ENCODE measurements at regions not wholly inside any gene's neighbourhood (a gene's known extent, or its start where the extent isn't known, plus 50 kb on each side); places are given as distances from the start of the nearest gene placed in this dataset.

- TF ChIP-seq, protein P1, sequence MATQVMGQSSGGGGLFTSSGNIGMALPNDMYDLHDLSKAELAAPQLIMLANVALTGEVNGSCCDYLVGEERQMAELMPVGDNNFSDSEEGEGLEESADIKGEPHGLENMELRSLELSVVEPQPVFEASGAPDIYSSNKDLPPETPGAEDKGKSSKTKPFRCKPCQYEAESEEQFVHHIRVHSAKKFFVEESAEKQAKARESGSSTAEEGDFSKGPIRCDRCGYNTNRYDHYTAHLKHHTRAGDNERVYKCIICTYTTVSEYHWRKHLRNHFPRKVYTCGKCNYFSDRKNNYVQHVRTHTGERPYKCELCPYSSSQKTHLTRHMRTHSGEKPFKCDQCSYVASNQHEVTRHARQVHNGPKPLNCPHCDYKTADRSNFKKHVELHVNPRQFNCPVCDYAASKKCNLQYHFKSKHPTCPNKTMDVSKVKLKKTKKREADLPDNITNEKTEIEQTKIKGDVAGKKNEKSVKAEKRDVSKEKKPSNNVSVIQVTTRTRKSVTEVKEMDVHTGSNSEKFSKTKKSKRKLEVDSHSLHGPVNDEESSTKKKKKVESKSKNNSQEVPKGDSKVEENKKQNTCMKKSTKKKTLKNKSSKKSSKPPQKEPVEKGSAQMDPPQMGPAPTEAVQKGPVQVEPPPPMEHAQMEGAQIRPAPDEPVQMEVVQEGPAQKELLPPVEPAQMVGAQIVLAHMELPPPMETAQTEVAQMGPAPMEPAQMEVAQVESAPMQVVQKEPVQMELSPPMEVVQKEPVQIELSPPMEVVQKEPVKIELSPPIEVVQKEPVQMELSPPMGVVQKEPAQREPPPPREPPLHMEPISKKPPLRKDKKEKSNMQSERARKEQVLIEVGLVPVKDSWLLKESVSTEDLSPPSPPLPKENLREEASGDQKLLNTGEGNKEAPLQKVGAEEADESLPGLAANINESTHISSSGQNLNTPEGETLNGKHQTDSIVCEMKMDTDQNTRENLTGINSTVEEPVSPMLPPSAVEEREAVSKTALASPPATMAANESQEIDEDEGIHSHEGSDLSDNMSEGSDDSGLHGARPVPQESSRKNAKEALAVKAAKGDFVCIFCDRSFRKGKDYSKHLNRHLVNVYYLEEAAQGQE (IDR thresholded peaks at IDR 0.05; ENCODE audit: low read depth), result no peak
- TF ChIP-seq RAD21 (IDR thresholded peaks at IDR 0.05; ENCODE audit: low read depth), result no peak
- TF ChIP-seq YY1 (IDR thresholded peaks at IDR 0.05; ENCODE audit: extremely low read depth, insufficient replicate concordance, low read depth, low read length), result no peak
- no peak for TF ChIP-seq CBX3 (IDR thresholded peaks at IDR 0.05; ENCODE audit: low read depth)
- TF ChIP-seq SIN3A (IDR thresholded peaks at IDR 0.05; ENCODE audit: low read depth), result no peak
- TF ChIP-seq SRF (IDR thresholded peaks at IDR 0.05; ENCODE audit: low read depth), result no peak
- TF ChIP-seq EGR1 (IDR thresholded peaks at IDR 0.05; ENCODE audit: low read depth), result no peak
- no peak for TF ChIP-seq CTCF (IDR thresholded peaks at IDR 0.05 in 2 of 3, conservative IDR thresholded peaks at IDR 0.05 in 1 of 3; ENCODE audit: borderline replicate concordance in 1 of 3, insufficient read depth in 1 of 3, low read depth in 2 of 3, low read length in 2 of 3)
- no peak for TF ChIP-seq ZFX (IDR thresholded peaks at IDR 0.05)
- no peak for TF ChIP-seq ELF1 (IDR thresholded peaks at IDR 0.05; ENCODE audit: borderline replicate concordance, low read depth)
- TF ChIP-seq JUND (IDR thresholded peaks at IDR 0.05), result no peak
- no peak for TF ChIP-seq ZBTB33 (IDR thresholded peaks at IDR 0.05; ENCODE audit: extremely low read depth, insufficient replicate concordance, low read length)
- TF ChIP-seq POLR2A (IDR thresholded peaks at IDR 0.05; ENCODE audit: borderline replicate concordance, extremely low read depth, insufficient read depth, insufficient read length), result no peak
- TF ChIP-seq POLR2AphosphoS5 (IDR thresholded peaks at IDR 0.05; ENCODE audit: low read depth, low read length), result no peak
- TF ChIP-seq, protein P2, sequence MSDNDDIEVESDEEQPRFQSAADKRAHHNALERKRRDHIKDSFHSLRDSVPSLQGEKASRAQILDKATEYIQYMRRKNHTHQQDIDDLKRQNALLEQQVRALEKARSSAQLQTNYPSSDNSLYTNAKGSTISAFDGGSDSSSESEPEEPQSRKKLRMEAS (IDR thresholded peaks at IDR 0.05), result no peak
- TF ChIP-seq ATF3 (IDR thresholded peaks at IDR 0.05), result no peak
- DNase-seq (ENCODE audit: low read depth, low spot score) (no peak), ATAC-seq (no peak)
- H3K27me3 ChIP-seq (ENCODE audit: insufficient read depth, low read length), result peaks cover 7% of the 10 kb centered on the region
- no TSS peak for BruUV-seq (replicated peaks)
- RAD21 ChIA-PET (ENCODE audit: low non-redundant PET in 1 of 2, low total read pairs in 2 of 2, uncharacterized antibody in 2 of 2, unreplicated experiment in 2 of 2), result no interaction called here
- intact Hi-C loops (cut with micrococcal nuclease), result no loop called here
- H4K20me1 ChIP-seq (ENCODE audit: insufficient read depth), result no peaks in the 10 kb centered on the region
- no peaks in the 10 kb centered on the region for H3K9me2 ChIP-seq (ENCODE audit: insufficient read depth)
- no peak overlapping the region for H2AFZ ChIP-seq (ENCODE audit: low read depth, low read length, poor library complexity, severe bottlenecking)
- H3K4me3 ChIP-seq (replicated peaks in 1 of 2; ENCODE audit: low read depth in 1 of 2, low read length in 2 of 2), result no peak overlapping the region
- H3K9ac ChIP-seq (ENCODE audit: low read length), result no peak overlapping the region
- no peaks in the 10 kb centered on the region for H3K79me2 ChIP-seq (ENCODE audit: insufficient read depth, low read length)
- CTCF ChIA-PET, result no interaction called here
- H3K4me1 ChIP-seq (ENCODE audit: control insufficient read depth in 1 of 2, insufficient read depth in 2 of 2, low read length in 2 of 2), result peaks cover 3 to 10% of the 10 kb centered on the region in 2 experiments; a peak in 3 of 4 replicates
- no peaks in the 10 kb centered on the region for H3K36me3 ChIP-seq (ENCODE audit: control insufficient read depth in 1 of 2, insufficient read depth in 2 of 2, low read length in 2 of 2)
- no peaks in the 10 kb centered on the region for H3K9me3 ChIP-seq (ENCODE audit: control insufficient read depth in 1 of 2, insufficient read depth in 1 of 2, low read depth in 1 of 2, low read length in 2 of 2)
- no peak overlapping the region for H3K27ac ChIP-seq (ENCODE audit: low read depth, low read length)
- no peak overlapping the region for H3K4me2 ChIP-seq (ENCODE audit: low read length)
- POLR2A ChIA-PET, result no interaction called here
These were observed 308.9 kb upstream of the EXOC2 start for GRCh38 chr6:1001655-1002349.
